B cell (primary cell): ENCODE measurements at regions not wholly inside any gene's neighbourhood (a gene's known extent, or its start where the extent isn't known, plus 50 kb on each side); places are given as distances from the start of the nearest gene placed in this dataset.

ENCODE experiments used
- EZH2 ChIP-seq: IDR thresholded peaks from 2 replicates; pipeline ENCODE4 v1.6.1; 2012; ENCODE audit warnings: borderline replicate concordance, low read depth, mild to moderate bottlenecking, moderate library complexity, low read length; ENCODE audit not compliant: insufficient read depth, poor library complexity, severe bottlenecking
- TF ChIP-seq, protein P1 (sequence below): fragments of 200-600 bp; IDR thresholded peaks from one replicate; pipeline ENCODE4 v1.8.0; 2022; ENCODE audit warnings: antibody characterized with exemption, mild to moderate bottlenecking

DNA sequence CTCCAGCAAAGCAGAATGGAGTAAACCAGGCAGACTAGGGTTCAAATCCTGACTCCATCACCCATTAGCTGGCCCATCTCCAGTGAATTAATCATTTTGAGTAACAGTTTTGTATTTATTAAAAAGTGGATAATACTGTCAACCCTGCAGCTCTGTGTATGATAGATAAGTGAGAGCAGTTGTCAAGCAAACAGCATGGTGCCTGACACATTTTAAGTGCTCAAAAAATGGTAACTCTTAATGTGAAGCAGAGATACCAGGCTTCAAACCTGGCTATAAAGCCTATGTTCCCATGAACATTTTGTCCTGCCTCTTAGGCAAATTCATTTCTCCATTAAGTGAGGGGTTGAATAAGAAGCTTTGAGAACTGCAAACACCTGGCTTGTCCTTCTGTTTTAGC, 409.6 kb downstream of the TBC1D4 start:
- TF ChIP-seq, protein P1, sequence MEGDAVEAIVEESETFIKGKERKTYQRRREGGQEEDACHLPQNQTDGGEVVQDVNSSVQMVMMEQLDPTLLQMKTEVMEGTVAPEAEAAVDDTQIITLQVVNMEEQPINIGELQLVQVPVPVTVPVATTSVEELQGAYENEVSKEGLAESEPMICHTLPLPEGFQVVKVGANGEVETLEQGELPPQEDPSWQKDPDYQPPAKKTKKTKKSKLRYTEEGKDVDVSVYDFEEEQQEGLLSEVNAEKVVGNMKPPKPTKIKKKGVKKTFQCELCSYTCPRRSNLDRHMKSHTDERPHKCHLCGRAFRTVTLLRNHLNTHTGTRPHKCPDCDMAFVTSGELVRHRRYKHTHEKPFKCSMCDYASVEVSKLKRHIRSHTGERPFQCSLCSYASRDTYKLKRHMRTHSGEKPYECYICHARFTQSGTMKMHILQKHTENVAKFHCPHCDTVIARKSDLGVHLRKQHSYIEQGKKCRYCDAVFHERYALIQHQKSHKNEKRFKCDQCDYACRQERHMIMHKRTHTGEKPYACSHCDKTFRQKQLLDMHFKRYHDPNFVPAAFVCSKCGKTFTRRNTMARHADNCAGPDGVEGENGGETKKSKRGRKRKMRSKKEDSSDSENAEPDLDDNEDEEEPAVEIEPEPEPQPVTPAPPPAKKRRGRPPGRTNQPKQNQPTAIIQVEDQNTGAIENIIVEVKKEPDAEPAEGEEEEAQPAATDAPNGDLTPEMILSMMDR = no peak
- no peak for TF ChIP-seq EZH2
